GM19438 (cell line): ENCODE measurements at regions not wholly inside any gene's neighbourhood (a gene's known extent, or its start where the extent isn't known, plus 50 kb on each side); places are given as distances from the start of the nearest gene placed in this dataset.

Experiments used
- ATAC-seq: cut with Tn5 transposase; IDR thresholded peaks from one replicate; pipeline ENCODE4 v1.9.1; 2021; ENCODE audit warnings: low read depth; ENCODE audit not compliant: unreplicated experiment

DNA sequence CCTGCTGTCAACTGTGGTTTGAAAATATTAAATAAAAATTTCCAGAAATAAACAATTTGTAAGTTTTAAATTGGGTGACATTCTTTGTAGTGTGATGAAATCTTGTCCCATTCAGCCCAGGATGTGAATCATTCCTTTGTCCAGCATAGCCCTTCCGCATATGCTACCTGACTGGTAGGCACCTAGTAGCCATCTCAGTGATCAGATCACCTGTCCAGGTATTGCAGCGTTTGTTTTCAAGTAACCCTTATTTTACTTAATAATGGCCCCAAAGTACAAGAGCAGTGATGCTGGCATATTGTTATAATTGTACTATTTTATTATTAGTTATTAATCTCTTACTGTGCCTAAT lies 351.6 kb upstream of the B3GALT2 start:
- no peak for ATAC-seq

DNA sequence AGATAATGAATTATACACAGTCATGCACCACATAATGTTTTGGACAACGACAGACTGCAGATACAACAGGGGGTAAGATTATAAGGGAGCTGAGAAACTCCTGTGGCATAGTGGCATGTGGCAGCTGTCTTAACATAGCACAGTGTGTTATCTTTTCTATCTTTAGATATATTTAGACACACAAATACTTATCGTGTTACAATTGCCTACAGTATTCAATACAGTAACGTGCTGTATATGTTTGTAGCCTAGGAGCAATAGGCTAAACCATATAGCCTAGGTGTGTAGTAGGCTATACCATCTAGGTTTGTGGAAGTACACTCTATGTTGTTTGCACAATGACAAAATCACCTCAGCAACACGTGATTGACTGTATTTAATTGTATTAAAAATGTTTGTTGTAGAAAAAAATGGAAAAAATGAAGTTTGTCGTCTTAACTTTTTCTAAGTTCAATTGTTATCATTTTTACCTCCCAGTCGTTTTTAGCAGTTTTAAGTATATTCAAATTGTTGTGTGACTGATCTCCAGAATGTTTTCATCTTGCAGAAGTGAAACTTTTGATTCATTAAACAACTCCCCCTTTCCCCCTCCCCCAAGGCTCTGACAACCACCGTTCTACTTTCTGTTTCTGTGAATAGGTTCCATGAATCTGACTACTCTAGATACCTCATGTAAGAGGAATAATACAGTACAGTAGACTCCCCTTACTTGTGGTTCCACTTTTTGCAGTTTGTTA lies 351.0 kb upstream of the B3GALT2 start:
- peak; percentile 79 for ATAC-seq

DNA sequence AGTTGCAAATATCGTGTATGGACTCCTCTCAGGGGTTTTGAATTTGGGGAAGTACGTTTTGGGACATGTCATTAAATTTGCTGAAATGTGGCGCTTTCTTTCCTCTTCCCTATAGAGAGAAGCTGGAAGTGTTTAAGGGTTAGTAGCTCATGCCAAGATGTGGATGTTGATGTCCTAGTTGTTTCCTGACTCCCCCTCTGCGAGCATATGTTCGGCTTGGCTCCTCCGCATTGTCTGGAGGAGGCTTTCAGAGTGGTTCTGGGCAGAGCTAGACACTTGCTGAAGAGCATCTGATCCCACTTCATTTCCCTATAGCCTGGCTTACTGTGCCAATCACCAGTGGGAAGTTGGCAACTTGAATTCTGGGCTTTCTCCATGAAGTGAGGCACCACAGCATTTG lies 347.4 kb upstream of the B3GALT2 start:
- ATAC-seq = no peak

DNA sequence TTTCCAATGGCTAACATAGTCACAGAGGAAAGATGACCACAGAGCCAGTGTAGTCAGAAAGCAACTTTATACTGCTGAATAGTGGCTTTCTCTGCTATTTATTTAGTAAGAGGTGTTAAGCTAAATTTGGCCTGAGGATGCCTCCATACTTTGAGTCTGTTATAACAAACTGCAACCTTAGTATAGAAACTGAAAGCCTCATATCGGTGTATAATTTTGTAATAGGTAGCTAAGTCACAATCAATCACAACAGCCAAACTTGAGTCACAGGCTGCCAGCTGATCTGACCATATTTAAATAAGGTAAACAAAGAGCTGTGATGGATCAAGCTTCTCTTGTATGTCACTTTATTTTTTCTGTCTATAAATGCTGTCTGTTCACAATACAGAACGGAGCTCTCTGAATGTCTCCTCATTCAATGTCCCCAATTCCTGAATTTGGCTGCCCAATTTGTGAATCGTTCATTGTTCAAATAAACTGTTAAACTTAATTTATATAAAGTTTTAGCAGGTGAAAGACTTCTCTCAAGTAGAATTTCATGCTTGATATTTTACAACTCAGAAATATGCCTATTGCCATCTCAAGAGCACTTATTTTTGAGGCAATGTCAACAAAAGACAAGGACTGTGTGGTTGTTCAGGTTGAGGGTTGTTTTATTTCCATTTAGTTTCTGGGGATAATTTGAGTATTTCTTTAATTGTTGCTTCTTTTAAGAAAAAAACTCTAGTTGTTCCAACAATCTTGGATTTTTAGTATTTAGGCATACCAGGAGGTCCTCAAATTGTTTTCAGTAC lies 339.7 kb upstream of the B3GALT2 start:
- no peak for ATAC-seq

DNA sequence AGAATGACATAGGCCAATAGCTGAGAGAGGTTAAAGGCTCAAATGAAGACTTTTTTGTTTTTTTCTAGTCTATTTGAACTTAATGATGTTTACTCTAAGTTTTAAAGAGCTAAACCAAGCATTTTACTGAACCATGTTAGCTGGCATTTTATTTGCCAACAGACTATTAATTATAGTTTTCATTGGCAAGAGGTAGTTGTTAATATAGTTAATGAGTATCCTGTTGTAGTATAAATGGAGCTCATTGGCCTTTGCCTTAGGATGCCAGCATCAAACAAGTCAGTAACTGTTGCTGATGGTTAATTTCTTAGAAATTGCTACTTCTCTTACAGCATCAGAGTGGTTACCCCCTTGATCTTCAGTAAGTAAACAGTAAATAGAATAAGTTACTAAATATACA lies 339.0 kb upstream of the B3GALT2 start:
- no peak for ATAC-seq

DNA sequence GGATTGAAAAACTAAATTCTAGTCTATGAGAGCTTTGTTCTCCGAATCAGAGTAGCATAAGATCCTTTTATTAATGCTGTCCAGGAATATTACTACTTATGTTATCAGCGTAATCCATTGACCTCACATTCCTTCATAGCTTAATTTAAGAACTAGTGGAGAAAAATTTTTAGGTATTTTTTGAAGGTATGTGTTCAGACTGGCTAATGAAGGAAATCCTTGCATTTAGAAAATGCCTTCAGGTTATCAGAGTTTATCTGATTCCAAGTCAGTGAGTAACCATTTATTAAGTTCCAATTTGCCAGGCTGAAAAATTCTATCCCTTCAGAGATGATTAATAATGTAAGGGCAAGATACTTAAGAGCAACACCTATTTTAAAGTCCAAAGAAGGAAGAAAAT lies 338.2 kb upstream of the B3GALT2 start:
- no peak for ATAC-seq

DNA sequence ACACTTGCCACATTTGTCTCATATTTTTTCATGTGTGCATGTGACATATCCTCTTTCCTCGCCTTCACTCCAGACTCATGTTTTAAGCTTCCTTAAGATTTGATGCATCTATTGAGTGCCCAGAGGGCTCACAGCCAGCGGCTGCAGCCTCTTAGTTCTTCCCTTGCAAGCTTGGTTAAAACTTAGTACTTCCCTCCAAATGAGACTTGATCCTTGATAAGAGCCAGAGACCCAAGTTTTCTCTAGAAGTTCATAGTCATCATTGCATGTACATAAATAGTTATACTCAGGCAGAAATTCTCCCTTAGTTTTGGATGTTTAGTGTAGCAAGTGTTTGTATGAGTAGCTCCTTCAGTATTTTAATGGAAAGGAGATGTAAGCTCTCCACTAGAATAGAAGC lies 337.6 kb upstream of the B3GALT2 start:
- no peak for ATAC-seq

DNA sequence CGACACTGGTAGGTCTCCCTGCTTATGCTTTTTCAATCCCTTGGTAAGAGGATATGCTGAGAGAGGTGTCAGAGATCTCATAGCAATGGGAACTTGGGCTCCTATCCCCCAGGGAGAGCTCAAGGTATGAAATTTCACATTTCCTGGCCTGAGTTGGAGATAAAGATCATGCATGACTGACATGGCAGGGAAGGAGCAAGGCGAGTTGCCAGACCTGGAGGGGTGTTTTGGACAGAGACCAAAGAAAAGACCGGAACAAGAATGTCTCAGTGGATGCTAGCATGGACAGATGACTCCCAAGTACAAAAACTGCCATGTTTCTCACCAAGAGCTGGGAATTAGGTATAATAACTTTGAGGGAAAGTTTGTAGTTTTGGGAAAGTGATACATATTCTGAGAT lies 334.1 kb upstream of the B3GALT2 start:
- no peak for ATAC-seq

DNA sequence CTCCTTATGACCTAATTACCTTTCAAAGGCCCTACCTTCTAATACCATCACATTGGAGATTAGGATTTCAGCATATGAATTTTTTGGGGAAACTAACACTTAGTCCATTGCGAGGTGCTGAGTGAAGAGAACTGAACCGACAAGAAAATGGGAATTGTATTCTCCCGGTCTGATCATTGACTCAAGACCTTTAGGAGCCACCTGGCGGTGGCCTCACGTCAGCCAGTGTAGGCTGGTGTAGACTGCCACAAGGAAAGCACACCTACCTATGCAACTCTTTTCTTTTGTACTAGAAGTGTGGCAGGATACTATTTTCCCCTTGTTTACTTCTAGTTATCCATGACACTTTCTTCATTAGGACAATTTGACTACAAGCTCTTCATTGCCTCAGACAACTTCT lies 333.5 kb upstream of the B3GALT2 start:
- ATAC-seq = no peak

DNA sequence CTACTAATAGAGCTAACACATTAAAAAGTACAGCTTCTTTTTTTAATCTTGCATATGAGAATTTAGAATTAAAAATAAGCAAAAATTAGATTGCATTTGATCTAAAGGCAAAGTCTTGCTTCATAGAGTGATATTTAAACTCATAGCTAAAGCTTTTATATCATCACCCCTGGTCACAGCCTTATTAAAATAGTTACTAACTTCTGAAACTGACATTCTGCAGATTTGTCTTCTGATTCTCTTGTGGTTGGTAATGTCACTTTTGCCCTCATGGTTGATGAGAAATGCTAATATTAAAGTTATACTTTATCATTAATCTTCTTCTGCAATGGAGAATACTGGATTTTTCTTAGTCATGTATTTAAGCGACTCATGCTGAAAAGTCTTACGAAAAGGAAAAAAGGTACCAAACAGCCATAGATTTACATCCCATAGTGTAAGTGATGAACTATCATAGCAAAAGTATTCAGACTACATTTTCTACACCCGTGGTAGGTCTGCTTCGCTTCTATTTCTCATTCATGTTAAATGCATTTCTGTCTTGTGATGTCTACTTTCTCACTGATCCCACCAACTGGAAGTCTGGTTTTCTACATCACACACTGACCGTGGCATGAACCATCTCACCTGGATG lies 330.5 kb upstream of the B3GALT2 start:
- no peak for ATAC-seq

DNA sequence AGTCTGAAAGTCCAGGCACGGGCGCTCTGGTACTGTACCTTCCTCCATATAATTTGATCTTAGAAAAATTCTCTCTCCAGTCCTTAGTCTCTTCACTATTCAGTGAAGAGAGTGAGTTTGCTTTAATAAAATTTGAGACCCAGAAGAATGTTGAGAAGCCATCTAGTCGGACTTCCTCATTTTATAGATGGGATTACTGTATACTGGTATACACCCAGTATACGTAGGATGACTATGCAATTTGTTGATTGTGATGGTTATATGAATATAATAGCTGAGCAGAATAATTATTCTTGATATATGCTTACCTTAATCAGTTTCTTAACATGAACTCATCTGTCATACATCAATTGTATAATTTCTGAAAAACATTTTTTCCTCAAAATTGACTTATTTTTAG lies 328.0 kb upstream of the B3GALT2 start:
- ATAC-seq = no peak

DNA sequence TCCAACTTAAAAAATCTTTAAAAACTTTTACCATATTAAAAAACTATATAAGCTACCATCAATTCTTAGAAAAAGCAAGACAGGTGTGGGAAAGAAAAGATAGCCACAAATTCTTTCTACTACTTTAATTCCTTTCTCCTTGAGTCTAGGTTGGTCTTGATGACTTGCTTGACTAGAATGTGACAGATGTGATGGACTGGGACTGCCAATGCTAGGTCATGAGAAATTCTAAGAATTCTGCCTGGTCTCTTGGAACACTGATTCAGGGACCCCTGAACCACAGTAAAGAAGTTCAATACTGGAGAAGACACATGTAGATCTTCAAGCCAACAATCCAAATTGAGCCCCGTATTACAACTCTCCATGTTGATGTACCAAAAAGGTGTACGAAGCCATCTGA lies 326.6 kb upstream of the B3GALT2 start:
- ATAC-seq = no peak

DNA sequence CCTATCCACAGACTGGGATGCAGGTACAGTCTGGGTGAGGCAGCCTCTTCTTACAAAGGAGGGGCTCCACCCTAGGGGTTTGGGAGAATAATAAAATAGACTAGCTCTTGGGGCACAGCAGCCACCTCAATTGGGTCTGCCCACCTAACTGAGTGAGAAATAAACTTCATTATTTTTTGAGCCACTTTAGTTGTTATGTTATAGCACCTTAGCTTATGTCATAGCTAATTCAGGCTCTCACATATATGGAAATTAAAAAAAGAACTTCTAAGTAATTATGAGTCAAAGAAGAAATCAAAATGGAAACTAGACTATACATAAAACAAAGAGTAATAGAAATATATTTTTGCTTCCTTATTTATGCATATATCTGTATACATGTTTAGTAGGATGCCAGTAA lies 318.5 kb upstream of the B3GALT2 start:
- ATAC-seq = no peak

DNA sequence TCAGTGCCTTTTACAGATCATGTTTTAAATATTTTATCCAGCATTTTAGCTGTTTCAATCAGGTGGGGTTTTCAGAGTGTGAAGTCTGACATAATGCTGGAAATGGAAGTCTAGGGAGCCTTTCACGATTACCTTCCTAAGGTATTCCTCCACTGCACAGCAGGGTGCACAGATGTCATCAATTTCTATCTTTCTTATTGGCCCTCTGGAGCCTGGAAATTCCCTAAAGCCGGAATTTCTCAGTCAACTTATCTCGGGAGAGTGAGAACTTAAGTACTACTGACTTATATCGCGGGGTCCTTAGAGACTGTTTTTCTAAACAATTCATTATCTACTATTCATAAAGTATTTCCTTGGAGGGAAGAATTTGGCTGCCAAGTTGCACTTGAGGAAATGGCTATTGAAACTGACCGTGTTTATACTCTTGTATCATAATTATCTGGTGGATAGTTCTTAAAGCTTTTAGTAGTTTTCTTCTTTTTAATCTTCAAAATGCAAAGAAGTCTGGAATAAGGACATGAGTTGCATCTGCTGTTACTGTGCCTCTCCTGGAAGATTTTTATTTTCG lies 311.8 kb upstream of the B3GALT2 start:
- ATAC-seq = no peak

DNA sequence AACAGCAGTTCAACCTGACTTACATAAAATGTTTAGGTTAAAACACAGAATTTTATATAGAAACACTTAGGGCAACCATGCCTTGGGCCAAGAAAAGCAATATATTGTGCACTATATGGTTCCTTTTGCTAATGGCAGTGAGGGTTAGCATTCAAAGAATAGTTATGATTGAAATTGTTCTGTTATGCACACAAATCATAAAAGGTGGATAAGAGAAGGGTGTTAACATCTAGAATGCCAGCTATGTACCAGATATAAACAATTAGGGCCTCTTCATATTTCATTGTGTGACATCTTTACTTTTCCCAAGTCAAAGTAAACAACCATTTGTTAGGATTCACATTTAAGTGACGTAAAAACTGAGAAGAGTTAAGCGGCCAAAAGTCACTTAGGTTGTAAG lies 308.0 kb upstream of the B3GALT2 start:
- ATAC-seq = no peak

DNA sequence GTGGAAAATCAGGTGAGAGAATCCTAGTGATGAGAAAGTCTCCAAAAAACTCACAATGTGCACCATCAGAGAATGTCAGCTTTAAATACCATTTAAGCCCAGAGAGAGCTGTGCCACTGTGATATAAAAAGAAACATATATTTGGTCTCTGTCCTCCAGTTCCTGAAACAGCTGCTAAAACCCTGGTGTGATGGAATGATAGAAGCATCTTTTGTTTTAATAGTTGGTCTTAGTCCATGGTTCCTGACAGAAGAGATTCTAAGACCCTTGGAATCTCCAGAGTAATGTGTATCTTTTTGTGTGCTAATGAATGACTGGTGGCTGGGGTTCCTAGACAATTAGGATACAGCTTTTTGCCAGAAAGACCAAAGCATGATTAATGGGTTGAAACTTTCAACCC lies 302.8 kb upstream of the B3GALT2 start:
- ATAC-seq = no peak

DNA sequence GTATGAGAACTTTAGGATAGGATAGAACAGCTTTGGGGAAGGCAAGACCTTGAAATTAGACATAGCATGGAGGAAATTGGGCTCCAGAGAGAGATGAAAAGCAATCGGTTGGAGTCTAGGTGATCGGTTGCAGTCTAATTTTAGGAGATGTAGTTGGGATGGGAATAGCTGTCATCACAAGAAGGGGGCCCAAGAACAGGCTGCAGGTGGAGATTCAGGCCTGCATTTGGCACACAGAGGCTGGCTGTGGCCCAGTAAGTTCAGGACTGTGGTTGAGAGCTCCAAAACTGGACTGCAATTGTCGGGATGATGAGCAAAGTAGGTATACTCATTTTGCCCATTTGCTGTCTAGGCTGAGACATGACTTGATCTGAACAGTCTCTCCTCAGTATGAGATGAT lies 301.3 kb upstream of the B3GALT2 start:
- no peak for ATAC-seq

DNA sequence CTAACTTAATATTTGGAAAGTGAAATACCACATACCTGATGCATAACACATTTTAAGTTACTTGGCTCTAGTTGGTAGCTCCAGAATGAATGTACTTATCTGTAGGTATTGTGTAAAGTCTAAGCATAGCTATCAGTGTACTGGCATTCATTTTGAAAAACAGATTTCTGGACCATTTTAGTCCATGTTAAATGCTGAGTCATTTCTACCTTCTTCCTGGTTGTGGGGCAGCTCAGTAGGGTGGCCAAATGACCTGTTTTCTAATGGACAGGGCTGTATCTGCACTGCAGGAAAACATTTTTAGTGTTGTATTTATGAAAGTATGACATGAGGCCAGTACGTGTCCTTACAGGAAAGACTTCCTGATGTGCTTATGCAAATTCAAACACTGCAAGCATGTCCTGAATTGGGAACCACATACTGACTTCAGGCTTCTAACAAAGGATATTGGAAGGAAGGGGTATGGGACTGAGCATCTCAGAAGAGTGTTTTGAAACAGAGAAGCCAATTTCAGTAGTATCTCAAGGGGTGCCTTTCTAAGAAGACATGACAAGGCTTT lies 300.3 kb upstream of the B3GALT2 start:
- peak; percentile 63 for ATAC-seq

DNA sequence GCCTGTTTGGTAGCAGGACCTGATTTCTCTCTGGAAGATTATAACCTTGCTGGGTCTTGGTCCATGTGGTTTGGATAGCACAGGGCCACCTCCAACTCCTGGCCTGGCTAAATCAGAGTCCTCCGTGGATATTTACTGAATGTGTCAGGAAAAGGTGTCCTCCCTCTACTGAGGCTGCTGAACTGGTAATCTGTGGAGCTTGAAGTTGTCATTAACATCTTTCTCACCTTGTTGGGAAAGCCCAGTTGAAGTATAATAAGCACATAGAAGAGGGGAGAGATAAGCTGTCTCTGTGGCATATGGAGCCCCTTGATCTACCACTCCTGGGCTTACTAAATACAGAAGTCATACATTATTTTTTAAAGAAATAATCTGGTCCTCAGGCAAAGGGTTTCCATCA lies 294.3 kb upstream of the B3GALT2 start:
- no peak for ATAC-seq

DNA sequence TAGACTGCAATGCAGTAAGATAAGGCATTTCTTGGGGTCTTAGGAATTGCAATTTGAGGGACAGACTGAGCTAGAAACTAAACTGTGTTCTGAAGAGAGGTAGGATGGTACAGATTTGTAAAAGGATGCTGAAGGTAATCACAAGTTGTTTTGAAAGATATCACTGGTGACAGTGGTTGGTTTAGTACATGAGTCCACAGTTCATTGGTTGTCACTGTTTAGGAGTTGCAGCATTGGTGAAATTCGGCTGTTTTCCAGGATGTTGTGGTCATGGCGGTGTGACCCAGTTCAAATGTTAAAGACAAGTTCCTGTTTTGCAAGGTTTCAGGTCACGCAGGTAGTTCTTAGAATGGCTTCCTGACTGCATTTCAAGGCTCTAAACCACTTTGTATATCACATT lies 292.8 kb upstream of the B3GALT2 start:
- ATAC-seq = peak; percentile 99

DNA sequence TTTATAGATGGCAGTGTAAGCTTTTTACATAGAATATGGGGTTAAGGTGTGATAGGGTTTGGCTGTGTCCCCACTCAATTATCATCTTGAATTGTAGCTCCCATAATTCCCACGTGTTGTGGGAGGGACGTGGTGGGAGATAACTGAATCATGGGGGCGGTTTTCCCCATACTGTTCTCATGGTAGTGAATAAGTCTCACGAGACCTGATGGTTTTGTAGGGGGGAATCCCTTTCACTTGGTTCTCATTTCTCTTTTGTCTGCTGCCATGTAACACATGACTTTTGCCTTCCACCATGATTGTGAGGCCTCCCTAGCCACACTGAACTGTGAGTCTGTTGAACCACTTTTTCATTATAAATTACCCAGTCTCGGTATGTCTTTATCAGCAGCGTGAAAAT lies 290.3 kb upstream of the B3GALT2 start:
- no peak for ATAC-seq
